ENCODE measurements at regions not wholly inside any gene's neighbourhood (a gene's known extent, or its start where the extent isn't known, plus 50 kb on each side); places are given as distances from the start of the nearest gene placed in this dataset.
A peak's percentile ranks its signal among the peaks of the same experiment; 100 is the strongest.
"Not testable (repeated sequence)": the region's sequence is repeated elsewhere in the genome, so short reads cannot be mapped to it uniquely, and the experiment has no call there.

- no peaks in the 10 kb centered on the region for H3K4me1 ChIP-seq
- H3K4me3 ChIP-seq: no peak overlapping the region
- no peaks in the 10 kb centered on the region for H3K36me3 ChIP-seq
- DNase-seq: no peak
- peaks cover 0 to 26% (median 0%) of the 10 kb centered on the region in 4 donors for H3K27me3 ChIP-seq
- intact Hi-C loops (cut with DNase I): no loop called here
- TF ChIP-seq, protein P1, sequence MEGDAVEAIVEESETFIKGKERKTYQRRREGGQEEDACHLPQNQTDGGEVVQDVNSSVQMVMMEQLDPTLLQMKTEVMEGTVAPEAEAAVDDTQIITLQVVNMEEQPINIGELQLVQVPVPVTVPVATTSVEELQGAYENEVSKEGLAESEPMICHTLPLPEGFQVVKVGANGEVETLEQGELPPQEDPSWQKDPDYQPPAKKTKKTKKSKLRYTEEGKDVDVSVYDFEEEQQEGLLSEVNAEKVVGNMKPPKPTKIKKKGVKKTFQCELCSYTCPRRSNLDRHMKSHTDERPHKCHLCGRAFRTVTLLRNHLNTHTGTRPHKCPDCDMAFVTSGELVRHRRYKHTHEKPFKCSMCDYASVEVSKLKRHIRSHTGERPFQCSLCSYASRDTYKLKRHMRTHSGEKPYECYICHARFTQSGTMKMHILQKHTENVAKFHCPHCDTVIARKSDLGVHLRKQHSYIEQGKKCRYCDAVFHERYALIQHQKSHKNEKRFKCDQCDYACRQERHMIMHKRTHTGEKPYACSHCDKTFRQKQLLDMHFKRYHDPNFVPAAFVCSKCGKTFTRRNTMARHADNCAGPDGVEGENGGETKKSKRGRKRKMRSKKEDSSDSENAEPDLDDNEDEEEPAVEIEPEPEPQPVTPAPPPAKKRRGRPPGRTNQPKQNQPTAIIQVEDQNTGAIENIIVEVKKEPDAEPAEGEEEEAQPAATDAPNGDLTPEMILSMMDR (IDR thresholded peaks at IDR 0.05): no peak
- no peaks in the 10 kb centered on the region for H3K9me3 ChIP-seq
- H3K27ac ChIP-seq: no peak overlapping the region
- 43 to 51% methylated on average over 4 of the region's 4 CpGs for whole genome bisulfite sequencing, 2 donors
These were observed 1084.3 kb downstream of the TMEM121 start for GRCh38 chr14:106610691-106611090.

- no peak for TF ChIP-seq POLR2A (IDR thresholded peaks at IDR 0.05)
- TF ChIP-seq, protein P1 (IDR thresholded peaks at IDR 0.05): no peak
These were observed 1086.9 kb downstream of the TMEM121 start for GRCh38 chr14:106613256-106613655.

DNA sequence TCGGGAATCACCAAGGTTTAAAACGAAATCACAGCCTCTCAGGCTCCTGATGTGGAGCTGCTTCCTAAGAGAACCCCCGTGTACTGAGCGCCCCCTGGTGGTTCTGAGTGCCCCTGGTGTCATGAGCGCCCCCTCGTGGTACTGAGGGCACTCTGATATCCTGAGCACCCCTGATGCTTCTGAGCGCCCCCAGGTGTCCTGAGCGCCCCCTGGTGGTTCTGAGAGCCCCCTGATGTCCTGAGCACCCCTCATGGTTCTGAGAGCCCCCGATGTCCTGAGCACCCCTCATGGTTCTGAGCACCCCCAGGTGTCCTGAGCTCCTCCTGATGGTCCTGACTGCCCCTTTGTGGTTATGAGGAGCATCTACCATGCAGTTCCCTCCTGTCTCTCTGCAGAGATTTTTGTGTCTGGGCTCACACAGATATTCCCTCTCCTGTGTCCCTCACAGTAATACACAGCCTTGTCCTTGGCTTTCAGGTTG lies 1092.1 kb downstream of the TMEM121 start:
- H3K27ac ChIP-seq; H3K4me1 ChIP-seq; H3K4me3 ChIP-seq; H3K36me3 ChIP-seq; intact Hi-C loops (cut with DNase I); H3K9me3 ChIP-seq; H3K27me3 ChIP-seq: not testable (repeated sequence)
- WGBS, 2 donors: 65 to 76% methylated on average over 4 to 5 of the region's 9 CpGs
- peak; percentile 8 for DNase-seq
- TF ChIP-seq, protein P1 (IDR thresholded peaks at IDR 0.05): peak in 4 of 6 experiments; percentile 7 to 38 (median 19)

More at GRCh38 chr14:106613256-106613655, 1086.9 kb downstream of the TMEM121 start:
- intact Hi-C loops (cut with DNase I): no loop called here
- H3K36me3 ChIP-seq: no peaks in the 10 kb centered on the region
- 54 to 58% methylated on average over 4 of the region's 4 CpGs for WGBS, 2 donors
- H3K27me3 ChIP-seq: peaks cover 0 to 15% (median 0%) of the 10 kb centered on the region in 4 donors
- H3K4me3 ChIP-seq: no peak overlapping the region
- DNase-seq: no peak
- H3K27ac ChIP-seq: no peak overlapping the region
- H3K4me1 ChIP-seq: no peaks in the 10 kb centered on the region
- no peaks in the 10 kb centered on the region for H3K9me3 ChIP-seq

DNA sequence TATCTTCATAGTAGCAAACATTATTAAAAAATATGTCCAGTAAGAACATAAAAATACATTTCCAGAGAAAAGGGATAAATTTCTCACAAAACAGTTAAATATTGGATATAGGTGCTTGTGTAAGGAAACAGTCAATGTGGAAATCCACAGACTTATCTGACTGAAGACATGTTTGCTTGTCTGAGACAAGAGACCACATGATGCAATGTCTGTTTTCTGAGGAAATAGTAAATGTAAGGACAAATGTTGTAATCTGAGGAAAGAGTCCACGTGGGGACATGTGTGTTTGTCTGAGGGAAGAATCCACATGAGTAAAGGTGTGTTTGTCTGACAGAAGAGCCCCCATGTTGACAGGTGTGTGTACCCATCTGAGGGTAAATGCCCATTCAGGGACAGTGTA lies 1093.2 kb downstream of the TMEM121 start:
- H3K9me3 ChIP-seq: no peaks in the 10 kb centered on the region
- H3K27me3 ChIP-seq: peaks cover 0 to 7% (median 0%) of the 10 kb centered on the region in 4 donors
- TF ChIP-seq, protein P1 (IDR thresholded peaks at IDR 0.05): no peak
- no peak for TF ChIP-seq POLR2A (IDR thresholded peaks at IDR 0.05)
- no peak overlapping the region for H3K27ac ChIP-seq
- DNase-seq: no peak
- no peaks in the 10 kb centered on the region for H3K4me1 ChIP-seq
- no peak overlapping the region for H3K4me3 ChIP-seq
- intact Hi-C loops (cut with DNase I): no loop called here
- no peaks in the 10 kb centered on the region for H3K36me3 ChIP-seq
- WGBS, 2 donors: 0 to 13% methylated on average over 1 of the region's 1 CpG

- DNase-seq: no peak
- 42 to 63% methylated on average over 2 of the region's 2 CpGs for WGBS, 2 donors
- Histone ChIP-seq H3K4me1 (no peaks in the 10 kb centered on the region), H3K4me3 (no peak overlapping the region), H3K9me3 (no peaks in the 10 kb centered on the region), H3K27me3 (peaks cover 0 to 7% (median 0%) of the 10 kb centered on the region in 4 donors), H3K27ac (no peak overlapping the region), H3K36me3 (no peaks in the 10 kb centered on the region)
- intact Hi-C loops (cut with DNase I): no loop called here
- no peak for TF ChIP-seq POLR2A (IDR thresholded peaks at IDR 0.05)
- TF ChIP-seq, protein P1 (IDR thresholded peaks at IDR 0.05): no peak
These were observed 1094.0 kb downstream of the TMEM121 start for GRCh38 chr14:106620368-106620767.
